ENCODE measurements at regions not wholly inside any gene's neighbourhood (a gene's known extent, or its start where the extent isn't known, plus 50 kb on each side); places are given as distances from the start of the nearest gene placed in this dataset.
A peak's percentile ranks its signal among the peaks of the same experiment; 100 is the strongest.
"Not testable (repeated sequence)": the region's sequence is repeated elsewhere in the genome, so short reads cannot be mapped to it uniquely, and the experiment has no call there.

GRCh38 chr2:235105821-235106359, 154.1 kb downstream of the SH3BP4 start:
- intact Hi-C loops (cut with DNase I, micrococcal nuclease) = loop anchor here (2.0 kb wide), 1 partner anchor 555 kb away; no protein-coding TSS in a partner anchor
- CTCF ChIA-PET = no interaction called here
- no peak for DNase-seq
- Mint-ChIP-seq H3K36me3 (ENCODE audit: low read depth) (no peaks in the 10 kb centered on the region), H3K9me3 (ENCODE audit: low read depth) (no peaks in the 10 kb centered on the region), H3K4me3 (no peak overlapping the region), H3K27me3 (peaks cover 6% of the 10 kb centered on the region), H3K4me1 (no peaks in the 10 kb centered on the region), H3K27ac (no peak overlapping the region)
- no peak for ATAC-seq
- POLR2A ChIA-PET = interaction anchor here (0.7 kb wide), 1 partner anchor 414 kb away, joined by 3 read pairs; no protein-coding TSS in a partner anchor

GRCh38 chr2:235106874-235107639, 155.2 kb downstream of the SH3BP4 start:
- Mint-ChIP-seq H3K27me3 (peaks cover 6% of the 10 kb centered on the region), H3K27ac (no peak overlapping the region), H3K9me3 (ENCODE audit: low read depth) (no peaks in the 10 kb centered on the region), H3K4me3 (no peak overlapping the region), H3K36me3 (ENCODE audit: low read depth) (no peaks in the 10 kb centered on the region), H3K4me1 (no peaks in the 10 kb centered on the region)
- ATAC-seq = no peak
- peak; percentile 48 for DNase-seq
- intact Hi-C loops (cut with DNase I, micrococcal nuclease) = loop anchor here (2.0 kb wide), 1 partner anchor 556 kb away; no protein-coding TSS in a partner anchor
- CTCF ChIA-PET = interaction anchor here (0.6 to 1.7 kb wide), 3 partner anchors 9 to 231 kb away, joined by 3 to 9 read pairs (median 3); no protein-coding TSS in a partner anchor
- POLR2A ChIA-PET = no interaction called here

- Mint-ChIP-seq H3K27me3 (peaks cover 4% of the 10 kb centered on the region), H3K4me3 (no peak overlapping the region), H3K36me3 (ENCODE audit: low read depth) (no peaks in the 10 kb centered on the region), H3K27ac (no peak overlapping the region), H3K4me1 (no peaks in the 10 kb centered on the region), H3K9me3 (ENCODE audit: low read depth) (no peaks in the 10 kb centered on the region)
- ChIA-PET CTCF (interaction anchor here (0.6 to 1.7 kb wide), 2 partner anchors 9 to 227 kb away, joined by 3 to 9 read pairs; no protein-coding TSS in a partner anchor), POLR2A (no interaction called here)
- ATAC-seq = no peak
- intact Hi-C loops (cut with DNase I, micrococcal nuclease) = loop anchor here (2.0 kb wide), 1 partner anchor 557 kb away; no protein-coding TSS in a partner anchor
- no peak for DNase-seq
Observed at GRCh38 chr2:235107640-235107951, 155.8 kb downstream of the SH3BP4 start.

- CTCF ChIA-PET = interaction anchor here (0.8 to 1.4 kb wide), 2 partner anchors 11 to 571 kb away, joined by 3 to 5 read pairs; no protein-coding TSS in a partner anchor
- ATAC-seq = not testable (repeated sequence)
Observed at GRCh38 chr2:235109561-235109960, 157.7 kb downstream of the SH3BP4 start.

DNA sequence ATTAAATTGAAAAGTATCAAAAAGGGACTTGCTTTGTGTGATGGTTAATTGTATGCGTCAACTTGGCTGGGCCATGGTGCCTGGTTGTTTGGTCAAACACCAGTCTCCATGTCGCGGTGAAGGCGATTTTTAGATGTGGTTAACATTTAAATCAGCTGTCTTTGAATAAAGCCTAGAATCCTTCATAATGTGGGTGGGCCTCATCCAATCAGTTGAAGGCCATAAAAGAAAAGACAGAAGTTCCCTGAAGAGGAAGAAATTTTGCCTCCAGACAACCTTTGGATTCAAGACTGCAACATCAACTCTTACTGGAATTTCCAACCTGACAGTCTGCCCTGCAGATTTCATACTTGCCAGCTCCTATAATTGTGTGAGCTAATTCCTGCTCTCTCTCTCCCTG, 160.5 kb downstream of the SH3BP4 start:
- H3K27me3 Mint-ChIP-seq = peaks cover 10% of the 10 kb centered on the region
- ATAC-seq (no peak), DNase-seq (no peak)
- intact Hi-C loops (cut with DNase I, micrococcal nuclease) = no loop called here
- no peaks in the 10 kb centered on the region for H3K36me3 Mint-ChIP-seq (ENCODE audit: low read depth)
- POLR2A ChIA-PET = no interaction called here
- CTCF ChIA-PET = interaction anchor here (0.9 kb wide), 1 partner anchor 567 kb away, joined by 3 read pairs; no protein-coding TSS in a partner anchor
- no peaks in the 10 kb centered on the region for H3K4me1 Mint-ChIP-seq
- no peak overlapping the region for H3K4me3 Mint-ChIP-seq
- no peaks in the 10 kb centered on the region for H3K9me3 Mint-ChIP-seq (ENCODE audit: low read depth)
- H3K27ac Mint-ChIP-seq = no peak overlapping the region

More at GRCh38 chr2:235109561-235109960, 157.7 kb downstream of the SH3BP4 start:
- H3K36me3 Mint-ChIP-seq (ENCODE audit: low read depth); H3K27me3 Mint-ChIP-seq; H3K4me1 Mint-ChIP-seq; H3K27ac Mint-ChIP-seq; POLR2A ChIA-PET; H3K9me3 Mint-ChIP-seq (ENCODE audit: low read depth); intact Hi-C loops (cut with DNase I, micrococcal nuclease); DNase-seq; H3K4me3 Mint-ChIP-seq: not testable (repeated sequence)

DNA sequence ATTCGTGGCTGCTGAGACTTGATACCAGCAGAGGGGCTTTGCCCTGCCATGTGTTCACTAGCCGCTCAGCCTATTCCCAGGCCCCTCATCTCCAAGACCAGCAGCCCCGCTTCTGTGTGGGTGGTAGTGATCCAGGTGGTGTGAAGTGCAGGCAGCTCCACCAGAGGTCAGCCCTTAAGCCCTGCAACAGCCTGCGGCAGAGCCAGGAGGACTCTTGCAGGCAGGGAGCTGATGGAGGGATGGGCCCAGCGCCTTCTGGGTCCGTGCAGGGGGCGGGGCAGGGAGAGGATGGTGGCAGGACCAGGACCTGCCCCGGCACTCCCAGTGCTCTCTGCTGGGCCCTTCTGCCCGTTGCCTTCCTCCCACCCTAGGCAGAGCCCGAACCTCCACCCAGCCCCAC, 162.0 kb downstream of the SH3BP4 start:
- no peaks in the 10 kb centered on the region for H3K36me3 Mint-ChIP-seq (ENCODE audit: low read depth)
- H3K4me1 Mint-ChIP-seq = no peaks in the 10 kb centered on the region
- ATAC-seq = no peak
- ChIA-PET CTCF (no interaction called here), POLR2A (no interaction called here)
- H3K9me3 Mint-ChIP-seq (ENCODE audit: low read depth) = no peaks in the 10 kb centered on the region
- intact Hi-C loops (cut with DNase I, micrococcal nuclease) = no loop called here
- no peak for DNase-seq
- H3K27me3 Mint-ChIP-seq = peaks cover 18% of the 10 kb centered on the region
- H3K27ac Mint-ChIP-seq = no peak overlapping the region
- H3K4me3 Mint-ChIP-seq = no peak overlapping the region

GRCh38 chr2:235114286-235114685, 162.5 kb downstream of the SH3BP4 start:
- DNase-seq (no peak), ATAC-seq (no peak)
- ChIA-PET POLR2A (no interaction called here), CTCF (no interaction called here)
- H3K9me3 Mint-ChIP-seq (ENCODE audit: low read depth) = peaks cover under 1% of the 10 kb centered on the region
- no peak overlapping the region for H3K27ac Mint-ChIP-seq
- intact Hi-C loops (cut with DNase I, micrococcal nuclease) = no loop called here
- no peak overlapping the region for H3K4me3 Mint-ChIP-seq
- H3K4me1 Mint-ChIP-seq = no peaks in the 10 kb centered on the region
- peaks cover 16% of the 10 kb centered on the region for H3K27me3 Mint-ChIP-seq
- H3K36me3 Mint-ChIP-seq (ENCODE audit: low read depth) = no peaks in the 10 kb centered on the region

- Mint-ChIP-seq H3K27ac (no peak overlapping the region), H3K9me3 (ENCODE audit: low read depth) (peaks cover 6% of the 10 kb centered on the region), H3K36me3 (ENCODE audit: low read depth) (no peaks in the 10 kb centered on the region), H3K27me3 (peaks cover 20% of the 10 kb centered on the region), H3K4me1 (no peaks in the 10 kb centered on the region), H3K4me3 (no peak overlapping the region)
- intact Hi-C loops (cut with DNase I, micrococcal nuclease) = no loop called here
- CTCF ChIA-PET = interaction anchor here (0.7 to 2.5 kb wide), 4 partner anchors 8 to 570 kb away, joined by 3 to 11 read pairs (median 6); no protein-coding TSS in a partner anchor
- no peak for ATAC-seq
- no peak for DNase-seq
- POLR2A ChIA-PET = no interaction called here
Observed at GRCh38 chr2:235115521-235115920, 163.7 kb downstream of the SH3BP4 start.

DNA sequence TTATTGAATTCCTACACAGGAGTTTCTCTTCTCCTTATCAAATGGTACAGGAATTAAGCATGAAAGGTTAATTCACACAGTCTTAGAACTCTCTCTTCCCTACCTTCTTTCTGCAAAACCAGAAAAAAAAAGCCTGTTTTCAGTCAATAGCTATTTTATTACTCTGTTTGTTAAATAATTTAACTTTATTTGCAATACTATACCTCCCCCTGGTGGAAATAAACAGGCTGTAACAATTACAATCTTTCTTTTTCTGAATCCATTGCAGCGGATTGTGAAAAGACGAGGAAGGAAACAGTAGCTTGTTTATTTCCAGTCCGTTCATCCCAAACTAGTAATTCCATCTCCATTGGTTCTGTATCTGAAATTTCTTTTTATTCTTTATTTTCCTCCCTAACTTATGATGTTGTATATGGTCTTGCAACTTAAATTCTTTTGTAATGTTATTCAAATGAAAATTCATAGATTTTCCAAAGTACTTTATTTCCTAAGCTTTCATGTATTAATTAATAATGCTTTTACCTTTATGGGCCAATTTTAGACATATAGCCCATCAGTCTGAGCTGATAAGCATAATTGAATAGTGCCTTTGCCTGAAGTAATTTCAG, 165.2 kb downstream of the SH3BP4 start:
- intact Hi-C loops (cut with DNase I, micrococcal nuclease) = loop anchor here (1.0 kb wide), 1 partner anchor 567 kb away; no protein-coding TSS in a partner anchor
- no peaks in the 10 kb centered on the region for H3K36me3 Mint-ChIP-seq (ENCODE audit: low read depth)
- CTCF ChIA-PET = interaction anchor here (1.1 to 2.5 kb wide), 8 partner anchors 10 to 981 kb away, joined by 3 to 11 read pairs (median 5); no protein-coding TSS in a partner anchor
- no peak overlapping the region for H3K4me3 Mint-ChIP-seq
- peaks cover 20% of the 10 kb centered on the region for H3K27me3 Mint-ChIP-seq
- no peak overlapping the region for H3K27ac Mint-ChIP-seq
- peaks cover 6% of the 10 kb centered on the region for H3K9me3 Mint-ChIP-seq (ENCODE audit: low read depth)
- no peak for ATAC-seq
- POLR2A ChIA-PET = no interaction called here
- no peak for DNase-seq
- H3K4me1 Mint-ChIP-seq = no peaks in the 10 kb centered on the region

GRCh38 chr2:235126768-235127167, 175.0 kb downstream of the SH3BP4 start:
- ChIA-PET POLR2A (no interaction called here), CTCF (interaction anchor here (1.0 to 1.5 kb wide), 2 partner anchors 9 to 11 kb away, joined by 3 to 6 read pairs; no protein-coding TSS in a partner anchor)
- DNase-seq (no peak), ATAC-seq (no peak)
- peaks cover 22% of the 10 kb centered on the region for H3K27me3 Mint-ChIP-seq
- intact Hi-C loops (cut with DNase I, micrococcal nuclease) = no loop called here
- H3K4me1 Mint-ChIP-seq = no peaks in the 10 kb centered on the region
- H3K9me3 Mint-ChIP-seq (ENCODE audit: low read depth) = no peaks in the 10 kb centered on the region
- no peak overlapping the region for H3K4me3 Mint-ChIP-seq
- no peaks in the 10 kb centered on the region for H3K36me3 Mint-ChIP-seq (ENCODE audit: low read depth)
- H3K27ac Mint-ChIP-seq = no peak overlapping the region

DNA sequence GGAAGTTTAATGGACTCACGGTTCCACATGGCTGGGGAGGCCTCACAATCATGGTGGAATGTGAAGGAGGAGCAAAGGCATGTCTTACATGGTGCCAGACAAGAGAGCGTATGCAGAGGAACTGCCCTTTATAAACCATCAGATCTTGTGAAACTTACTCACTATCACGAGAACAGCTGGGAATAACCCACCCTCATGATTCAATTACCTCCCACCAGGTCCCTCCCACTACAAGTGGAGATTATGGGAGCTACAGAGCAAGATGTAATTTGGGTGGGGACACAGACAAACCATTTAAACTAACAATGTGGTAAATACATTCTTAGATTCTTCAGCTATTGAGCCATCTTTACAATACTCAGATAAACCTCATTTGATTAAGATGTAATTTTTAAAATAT, 176.1 kb downstream of the SH3BP4 start:
- Mint-ChIP-seq H3K4me1 (no peaks in the 10 kb centered on the region), H3K4me3 (no peak overlapping the region)
- DNase-seq = no peak

More for the DNA sequence above, 176.1 kb downstream of the SH3BP4 start:
- Mint-ChIP-seq H3K9me3 (ENCODE audit: low read depth) (no peaks in the 10 kb centered on the region), H3K27me3 (peaks cover 24% of the 10 kb centered on the region), H3K36me3 (ENCODE audit: low read depth) (no peaks in the 10 kb centered on the region), H3K27ac (no peak overlapping the region)
- CTCF ChIA-PET = interaction anchor here (1.5 kb wide), 1 partner anchor 11 kb away, joined by 6 read pairs; no protein-coding TSS in a partner anchor
- POLR2A ChIA-PET = no interaction called here
- intact Hi-C loops (cut with DNase I, micrococcal nuclease) = no loop called here
- no peak for ATAC-seq

All from activated CD4-positive, alpha-beta T cell treated with anti-CD3 and anti-CD28 coated beads for 36 hours (primary cell).